ENCODE measurements at regions not wholly inside any gene's neighbourhood (a gene's known extent, or its start where the extent isn't known, plus 50 kb on each side); places are given as distances from the start of the nearest gene placed in this dataset.
A peak's percentile ranks its signal among the peaks of the same experiment; 100 is the strongest.
"Not testable (repeated sequence)": the region's sequence is repeated elsewhere in the genome, so short reads cannot be mapped to it uniquely, and the experiment has no call there.

DNA sequence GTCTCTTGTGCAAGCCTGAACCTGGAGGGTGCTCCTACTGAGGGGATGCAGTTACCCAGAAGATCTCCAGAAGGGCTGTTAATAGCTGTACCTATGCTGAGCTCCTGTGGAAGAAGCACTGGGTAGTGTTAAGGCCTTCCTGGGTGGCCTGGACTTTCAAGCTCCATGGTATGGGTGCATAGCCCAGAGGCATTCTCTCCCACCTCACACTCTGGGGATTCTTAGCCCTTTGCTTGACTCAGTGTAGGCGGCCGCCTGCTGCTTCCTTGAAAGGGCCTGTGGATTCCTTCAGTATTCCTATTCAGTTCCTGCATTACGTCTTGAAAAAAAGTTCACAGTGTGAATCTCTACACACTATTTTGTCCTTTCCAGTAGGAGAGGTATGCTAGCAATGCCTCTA lies 235.7 kb upstream of the MAGEB16 start:
- Histone ChIP-seq H3K27me3 (ENCODE audit: control insufficient read depth, insufficient read depth, low read length) (no peaks in the 10 kb centered on the region), H3K9me3 (ENCODE audit: control insufficient read depth in 2 of 3, insufficient read depth in 1 of 3, low read length in 3 of 3) (no peaks in the 10 kb centered on the region), H3K4me1 (ENCODE audit: control insufficient read depth in 2 of 3, insufficient read depth in 2 of 3, low read depth in 1 of 3, low read length in 3 of 3) (no peaks in the 10 kb centered on the region), H3K9ac (ENCODE audit: low read length in 3 of 3) (no peak overlapping the region), H3K4me3 (ENCODE audit: low read length in 3 of 3) (no peak overlapping the region), H3K27ac (ENCODE audit: low read depth in 2 of 2, low read length in 2 of 2) (no peak overlapping the region), H3K36me3 (ENCODE audit: control insufficient read depth in 2 of 3, insufficient read depth in 3 of 3, low read length in 3 of 3) (no peaks in the 10 kb centered on the region)
- FAIRE-seq (no peak), DNase-seq (no peak)
- intact Hi-C loops (cut with DNase I), result no loop called here
- TF ChIP-seq, protein P1, sequence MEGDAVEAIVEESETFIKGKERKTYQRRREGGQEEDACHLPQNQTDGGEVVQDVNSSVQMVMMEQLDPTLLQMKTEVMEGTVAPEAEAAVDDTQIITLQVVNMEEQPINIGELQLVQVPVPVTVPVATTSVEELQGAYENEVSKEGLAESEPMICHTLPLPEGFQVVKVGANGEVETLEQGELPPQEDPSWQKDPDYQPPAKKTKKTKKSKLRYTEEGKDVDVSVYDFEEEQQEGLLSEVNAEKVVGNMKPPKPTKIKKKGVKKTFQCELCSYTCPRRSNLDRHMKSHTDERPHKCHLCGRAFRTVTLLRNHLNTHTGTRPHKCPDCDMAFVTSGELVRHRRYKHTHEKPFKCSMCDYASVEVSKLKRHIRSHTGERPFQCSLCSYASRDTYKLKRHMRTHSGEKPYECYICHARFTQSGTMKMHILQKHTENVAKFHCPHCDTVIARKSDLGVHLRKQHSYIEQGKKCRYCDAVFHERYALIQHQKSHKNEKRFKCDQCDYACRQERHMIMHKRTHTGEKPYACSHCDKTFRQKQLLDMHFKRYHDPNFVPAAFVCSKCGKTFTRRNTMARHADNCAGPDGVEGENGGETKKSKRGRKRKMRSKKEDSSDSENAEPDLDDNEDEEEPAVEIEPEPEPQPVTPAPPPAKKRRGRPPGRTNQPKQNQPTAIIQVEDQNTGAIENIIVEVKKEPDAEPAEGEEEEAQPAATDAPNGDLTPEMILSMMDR (IDR thresholded peaks at IDR 0.05; ENCODE audit: borderline replicate concordance, extremely low read depth, insufficient read depth), result no peak

DNA sequence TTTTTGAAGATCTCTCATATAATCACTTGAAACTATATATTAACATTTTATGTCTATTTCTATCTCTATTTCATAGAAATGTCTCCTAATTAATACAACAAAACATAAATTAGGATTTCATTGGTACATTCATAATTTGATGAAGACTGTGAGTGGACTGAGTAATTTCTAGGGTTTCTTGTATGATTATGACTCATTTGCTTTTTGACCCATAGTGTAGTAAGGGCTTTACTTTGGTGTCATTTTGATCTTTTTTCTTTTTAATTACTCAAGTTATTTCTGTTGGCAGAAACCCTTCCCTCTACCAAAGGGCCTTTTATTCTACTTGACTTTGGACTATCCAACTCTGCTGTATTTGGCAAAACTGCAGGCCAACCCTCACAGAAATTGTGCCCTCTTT lies 207.9 kb upstream of the MAGEB16 start:
- no peaks in the 10 kb centered on the region for H3K9me3 ChIP-seq (ENCODE audit: control insufficient read depth in 2 of 3, insufficient read depth in 1 of 3, low read length in 3 of 3)
- H3K27me3 ChIP-seq (ENCODE audit: control insufficient read depth, insufficient read depth, low read length), result no peaks in the 10 kb centered on the region
- TF ChIP-seq, protein P1 (IDR thresholded peaks at IDR 0.05; ENCODE audit: borderline replicate concordance, extremely low read depth, insufficient read depth), result no peak
- no peak overlapping the region for H3K9ac ChIP-seq (ENCODE audit: low read length in 3 of 3)
- intact Hi-C loops (cut with DNase I), result no loop called here
- FAIRE-seq (no peak), DNase-seq (no peak)
- no peak overlapping the region for H3K4me3 ChIP-seq (ENCODE audit: low read length in 3 of 3)
- no peaks in the 10 kb centered on the region for H3K4me1 ChIP-seq (ENCODE audit: control insufficient read depth in 2 of 3, insufficient read depth in 2 of 3, low read depth in 1 of 3, low read length in 3 of 3)
- H3K36me3 ChIP-seq (ENCODE audit: control insufficient read depth in 2 of 3, insufficient read depth in 3 of 3, low read length in 3 of 3), result no peaks in the 10 kb centered on the region
- no peak overlapping the region for H3K27ac ChIP-seq (ENCODE audit: low read depth in 2 of 2, low read length in 2 of 2)

DNA sequence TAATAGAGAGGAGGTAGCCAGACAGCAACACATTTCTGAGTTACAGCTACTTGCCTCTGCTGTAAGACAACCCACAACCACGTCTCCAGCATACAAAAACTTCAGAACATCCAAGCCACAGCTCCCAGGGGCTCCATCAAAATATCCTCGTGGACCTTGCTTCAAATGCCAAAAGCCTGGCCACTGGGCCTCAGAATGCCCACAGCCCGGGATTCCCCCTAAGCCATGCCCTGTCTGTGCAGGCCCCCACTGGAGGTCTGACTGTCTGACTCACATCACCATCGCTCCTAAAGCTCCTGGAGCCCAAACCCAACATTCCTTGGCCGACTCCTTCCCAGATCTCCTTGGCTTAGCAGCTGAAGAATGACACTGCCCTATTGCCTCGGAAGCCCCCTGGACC lies 186.6 kb upstream of the MAGEB16 start:
- H3K27ac ChIP-seq (ENCODE audit: low read depth in 2 of 2, low read length in 2 of 2); intact Hi-C loops (cut with DNase I); H3K9me3 ChIP-seq (ENCODE audit: control insufficient read depth in 2 of 3, insufficient read depth in 1 of 3, low read length in 3 of 3); FAIRE-seq; H3K36me3 ChIP-seq (ENCODE audit: control insufficient read depth in 2 of 3, insufficient read depth in 3 of 3, low read length in 3 of 3); H3K9ac ChIP-seq (ENCODE audit: low read length in 3 of 3); H3K4me1 ChIP-seq (ENCODE audit: control insufficient read depth in 2 of 3, insufficient read depth in 2 of 3, low read depth in 1 of 3, low read length in 3 of 3); H3K4me3 ChIP-seq (ENCODE audit: low read length in 3 of 3); H3K27me3 ChIP-seq (ENCODE audit: control insufficient read depth, insufficient read depth, low read length); DNase-seq: not testable (repeated sequence)

DNA sequence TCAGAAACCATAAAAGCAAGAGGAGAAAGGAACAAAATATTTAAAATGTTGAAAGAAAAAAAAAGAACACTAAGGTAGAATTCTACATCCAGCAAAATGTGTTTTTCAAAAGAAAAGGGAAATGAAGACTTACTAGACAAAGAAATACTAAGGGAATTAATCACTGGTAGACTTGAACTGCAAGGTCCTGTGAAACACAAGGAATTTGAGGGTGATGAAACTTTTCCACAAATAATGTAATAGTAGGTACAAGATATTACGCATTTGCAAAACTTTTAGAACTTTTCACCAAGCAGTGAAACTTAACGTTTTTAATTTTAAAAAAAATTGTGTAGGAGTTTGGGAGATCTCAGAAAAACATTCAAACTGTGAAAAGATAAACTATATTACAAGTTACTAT lies 180.3 kb upstream of the MAGEB16 start:
- Histone ChIP-seq H3K36me3 (ENCODE audit: control insufficient read depth in 2 of 3, insufficient read depth in 3 of 3, low read length in 3 of 3) (no peaks in the 10 kb centered on the region), H3K4me1 (ENCODE audit: control insufficient read depth in 2 of 3, insufficient read depth in 2 of 3, low read depth in 1 of 3, low read length in 3 of 3) (no peaks in the 10 kb centered on the region), H3K4me3 (ENCODE audit: low read length in 3 of 3) (no peak overlapping the region), H3K27ac (ENCODE audit: low read depth in 2 of 2, low read length in 2 of 2) (no peak overlapping the region), H3K9me3 (ENCODE audit: control insufficient read depth in 2 of 3, insufficient read depth in 1 of 3, low read length in 3 of 3) (no peaks in the 10 kb centered on the region), H3K9ac (ENCODE audit: low read length in 3 of 3) (no peak overlapping the region), H3K27me3 (ENCODE audit: control insufficient read depth, insufficient read depth, low read length) (no peaks in the 10 kb centered on the region)
- TF ChIP-seq, protein P1 (IDR thresholded peaks at IDR 0.05; ENCODE audit: borderline replicate concordance, extremely low read depth, insufficient read depth), result no peak
- peak; percentile 59 for FAIRE-seq
- intact Hi-C loops (cut with DNase I), result no loop called here
- DNase-seq, result no peak
